ENCODE measurements at regions not wholly inside any gene's neighbourhood (a gene's known extent, or its start where the extent isn't known, plus 50 kb on each side); places are given as distances from the start of the nearest gene placed in this dataset.
"Not testable (repeated sequence)": the region's sequence is repeated elsewhere in the genome, so short reads cannot be mapped to it uniquely, and the experiment has no call there.

GRCh38 chr13:94858856-94859255, 146.5 kb upstream of the SOX21 start:
- ATAC-seq (no peak), DNase-seq (no peak), FAIRE-seq (no peak)
- Histone ChIP-seq H3K4me3 (no peak overlapping the region), H3K9me3 (no peaks in the 10 kb centered on the region), H3K27me3 (no peaks in the 10 kb centered on the region), H3K27ac (no peak overlapping the region), H3K36me3 (no peaks in the 10 kb centered on the region), H3K4me1 (no peaks in the 10 kb centered on the region)
- 72 to 78% methylated on average over 4 of the region's 4 CpGs for WGBS, 2 donors
- TF ChIP-seq CTCF (IDR thresholded peaks at IDR 0.05): no peak
- intact Hi-C loops (cut with DNase I): no loop called here

- TF ChIP-seq CTCF (IDR thresholded peaks at IDR 0.05): no peak
- ATAC-seq (no peak), FAIRE-seq (no peak), DNase-seq (no peak)
- Histone ChIP-seq H3K27me3 (no peaks in the 10 kb centered on the region), H3K4me1 (no peaks in the 10 kb centered on the region), H3K36me3 (no peaks in the 10 kb centered on the region), H3K27ac (no peak overlapping the region), H3K4me3 (no peak overlapping the region), H3K9me3 (no peaks in the 10 kb centered on the region)
- WGBS, 2 donors: 57 to 76% methylated on average over 1 of the region's 1 CpG
- intact Hi-C loops (cut with DNase I): no loop called here
These were observed 142.3 kb upstream of the SOX21 start for GRCh38 chr13:94854688-94855087.

- ATAC-seq (no peak), FAIRE-seq (no peak), DNase-seq (no peak)
- Histone ChIP-seq H3K4me3 (no peak overlapping the region), H3K4me1 (no peaks in the 10 kb centered on the region), H3K36me3 (no peaks in the 10 kb centered on the region), H3K27ac (no peak overlapping the region), H3K9me3 (no peaks in the 10 kb centered on the region), H3K27me3 (no peaks in the 10 kb centered on the region)
- intact Hi-C loops (cut with DNase I): no loop called here
- 53 to 54% methylated on average over 1 of the region's 1 CpG for WGBS, 2 donors
- no peak for TF ChIP-seq CTCF (IDR thresholded peaks at IDR 0.05)
These were observed 139.2 kb upstream of the SOX21 start for GRCh38 chr13:94851576-94851975.

GRCh38 chr13:94849254-94849653, 136.9 kb upstream of the SOX21 start:
- no peaks in the 10 kb centered on the region for H3K9me3 ChIP-seq
- no peaks in the 10 kb centered on the region for H3K36me3 ChIP-seq
- no peaks in the 10 kb centered on the region for H3K4me1 ChIP-seq
- H3K4me3 ChIP-seq: no peak overlapping the region
- TF ChIP-seq CTCF (IDR thresholded peaks at IDR 0.05): no peak
- no peak overlapping the region for H3K27ac ChIP-seq
- DNase-seq: no peak
- H3K27me3 ChIP-seq: no peaks in the 10 kb centered on the region
- intact Hi-C loops (cut with DNase I): no loop called here
- WGBS, 2 donors: 11 to 19% methylated on average over 1 of the region's 1 CpG
- no peak for ATAC-seq
- no peak for FAIRE-seq

GRCh38 chr13:94842901-94843300, 130.6 kb upstream of the SOX21 start:
- no peak for TF ChIP-seq CTCF (IDR thresholded peaks at IDR 0.05)
- Histone ChIP-seq H3K36me3 (no peaks in the 10 kb centered on the region), H3K4me1 (no peaks in the 10 kb centered on the region), H3K27me3 (no peaks in the 10 kb centered on the region), H3K27ac (no peak overlapping the region), H3K9me3 (no peaks in the 10 kb centered on the region), H3K4me3 (no peak overlapping the region)
- no peak for DNase-seq
- no peak for ATAC-seq
- no peak for FAIRE-seq
- intact Hi-C loops (cut with DNase I): no loop called here

- H3K27me3 ChIP-seq; H3K4me3 ChIP-seq; FAIRE-seq; intact Hi-C loops (cut with DNase I); DNase-seq; H3K27ac ChIP-seq; H3K4me1 ChIP-seq; ATAC-seq; H3K9me3 ChIP-seq; H3K36me3 ChIP-seq: not testable (repeated sequence)
- WGBS, 2 donors: 56 to 74% methylated on average over 1 of the region's 1 CpG
These were observed 124.7 kb upstream of the SOX21 start for GRCh38 chr13:94837056-94837455.
